CD4-positive, alpha-beta memory T cell (primary cell): ENCODE measurements at regions not wholly inside any gene's neighbourhood (a gene's known extent, or its start where the extent isn't known, plus 50 kb on each side); places are given as distances from the start of the nearest gene placed in this dataset.

ENCODE experiments used
- CTCF ChIA-PET: fragments of 350-600 bp; sonication (Branson Sonifier 250); formaldehyde crosslinking; loops from one replicate; lab custom pipeline; 2021; ENCODE audit warnings: inconsistent platforms; ENCODE audit not compliant: partially characterized antibody; lab: Charles Lee
- POLR2A ChIA-PET: fragments of 350-600 bp; sonication (Branson Sonifier 250); formaldehyde crosslinking; loops from one replicate; lab custom pipeline; 2021; ENCODE audit not compliant: partially characterized antibody; lab: Charles Lee
- DNase-seq, 5 donors: peaks; one replicate each; pipeline versions ENCODE4 v3.0.0 to v3.0.0-alpha.2; 2020 to 2022; ENCODE audit warnings: mixed read lengths in 1 of 5
- H3K27ac ChIP-seq: one replicate; pipeline ENCODE4 v1.7.0; 2013; ENCODE audit warnings: low read depth, low read length
- H3K27me3 ChIP-seq: 2 replicates; pipeline ENCODE4 v1.7.0; 2013; ENCODE audit warnings: mild to moderate bottlenecking, low read length, moderate library complexity; ENCODE audit not compliant: insufficient read depth
- H3K36me3 ChIP-seq: 2 replicates; pipeline ENCODE4 v1.7.0; 2013; ENCODE audit warnings: mild to moderate bottlenecking, low read length, moderate library complexity; ENCODE audit not compliant: insufficient read depth
- H3K4me1 ChIP-seq: 2 replicates; pipeline ENCODE4 v1.7.0; 2013; ENCODE audit warnings: mild to moderate bottlenecking, low read length, moderate library complexity; ENCODE audit not compliant: insufficient read depth
- H3K4me3 ChIP-seq, 2 donors: one replicate each; pipeline ENCODE4 v1.7.0; 2013; ENCODE audit warnings: low read length in 2 of 2, mild to moderate bottlenecking in 1 of 2
- H3K9me3 ChIP-seq, 2 donors: one replicate each; pipeline ENCODE4 v1.7.0; 2013; ENCODE audit warnings: low read length in 2 of 2, control low read depth in 1 of 2; ENCODE audit not compliant: control insufficient read depth in 1 of 2
- H3K27ac Mint-ChIP-seq, 7 donors: one replicate each; pipeline ENCODE4 v1.8.0; 2020 to 2021; ENCODE audit warnings: mixed read lengths in 7 of 7, mild to moderate bottlenecking in 6 of 7, inconsistent platforms in 3 of 7, moderate library complexity in 3 of 7
- H3K27me3 Mint-ChIP-seq, 2 donors: one replicate each; pipeline ENCODE4 v1.8.0; 2020 to 2021; ENCODE audit warnings: mixed read lengths in 2 of 2
- H3K36me3 Mint-ChIP-seq, 2 donors: one replicate each; pipeline ENCODE4 v1.8.0; 2020 to 2021; ENCODE audit warnings: mixed read lengths in 2 of 2, inconsistent platforms in 1 of 2, mild to moderate bottlenecking in 1 of 2
- H3K4me1 Mint-ChIP-seq, 4 donors: one replicate each; pipeline ENCODE4 v1.8.0; 2020 to 2021; ENCODE audit warnings: mixed read lengths in 4 of 4, mild to moderate bottlenecking in 1 of 4
- H3K4me3 Mint-ChIP-seq, 8 donors: one replicate each; pipeline ENCODE4 v1.8.0; 2020 to 2021; ENCODE audit warnings: mixed read lengths in 8 of 8, mild to moderate bottlenecking in 7 of 8, moderate library complexity in 6 of 8, inconsistent platforms in 3 of 8
- H3K9me3 Mint-ChIP-seq, 8 donors: one replicate each; pipeline ENCODE4 v1.8.0; 2020 to 2021; ENCODE audit warnings: mixed read lengths in 8 of 8, mild to moderate bottlenecking in 5 of 8, inconsistent platforms in 3 of 8, moderate library complexity in 1 of 8
- intact Hi-C: fragments of 100-400 bp; cut with micrococcal nuclease; formaldehyde crosslinking; loops from one replicate; pipeline ENCODE4 v1.15.1; 2023

DNA sequence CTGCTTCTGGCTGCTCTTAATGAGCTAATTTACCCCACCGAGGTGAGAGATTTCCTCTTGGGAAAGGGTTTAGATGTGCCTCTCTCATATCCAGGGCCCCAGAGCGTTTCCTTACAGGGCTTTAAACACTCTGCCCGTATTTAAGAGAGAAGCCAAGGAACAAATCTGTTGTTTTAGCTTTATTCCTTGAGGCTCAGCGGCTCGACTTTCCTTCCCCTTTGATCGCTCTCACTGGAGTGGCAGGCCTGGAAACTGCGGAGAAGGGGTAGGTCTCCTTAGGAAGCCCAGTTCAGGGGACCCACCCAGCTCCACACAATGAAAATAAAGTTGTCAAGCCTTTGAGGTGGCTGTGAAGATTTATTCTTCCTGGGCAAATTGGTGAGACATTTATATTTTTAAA, 132.0 kb upstream of the JAG1 start:
- Histone ChIP-seq H3K9me3 (no peaks in the 10 kb centered on the region), H3K27ac (no peak overlapping the region), H3K4me3 (no peak overlapping the region), H3K27me3 (no peaks in the 10 kb centered on the region), H3K4me1 (no peaks in the 10 kb centered on the region), H3K36me3 (no peaks in the 10 kb centered on the region)
- ChIA-PET CTCF (no interaction called here), POLR2A (no interaction called here)
- no peaks in the 10 kb centered on the region for H3K36me3 Mint-ChIP-seq
- no peak overlapping the region for H3K27ac Mint-ChIP-seq
- no peaks in the 10 kb centered on the region for H3K27me3 Mint-ChIP-seq
- intact Hi-C loops, result no loop called here
- H3K9me3 Mint-ChIP-seq, result peaks cover 0 to 7% (median 0%) of the 10 kb centered on the region in 8 donors
- no peak overlapping the region for H3K4me3 Mint-ChIP-seq
- DNase-seq, result no peak
- no peaks in the 10 kb centered on the region for H3K4me1 Mint-ChIP-seq

DNA sequence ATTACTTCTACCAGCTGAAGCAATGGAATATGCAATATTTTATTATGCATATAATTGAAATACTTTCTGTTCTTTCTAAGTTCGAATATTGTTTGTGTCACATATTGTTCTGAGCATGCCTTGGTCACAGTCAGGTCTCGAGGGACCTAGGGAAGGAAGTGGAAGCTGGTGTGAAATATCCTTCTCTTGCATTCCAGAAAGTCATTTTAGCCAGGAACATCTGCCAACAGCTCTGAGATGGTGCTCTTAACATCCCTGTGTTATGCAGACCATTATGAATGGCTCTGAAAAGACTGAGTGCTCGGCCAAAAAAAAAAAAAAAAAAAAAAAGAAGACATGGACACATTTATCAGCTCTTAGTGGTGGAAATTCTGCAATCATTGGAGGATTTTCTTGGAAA, 132.7 kb upstream of the JAG1 start:
- Mint-ChIP-seq H3K9me3 (peaks cover 0 to 7% (median 0%) of the 10 kb centered on the region in 8 donors), H3K27ac (no peak overlapping the region), H3K36me3 (no peaks in the 10 kb centered on the region), H3K4me1 (no peaks in the 10 kb centered on the region), H3K27me3 (no peaks in the 10 kb centered on the region), H3K4me3 (no peak overlapping the region)
- Histone ChIP-seq H3K4me3 (no peak overlapping the region), H3K4me1 (no peaks in the 10 kb centered on the region), H3K27ac (no peak overlapping the region), H3K27me3 (no peaks in the 10 kb centered on the region), H3K36me3 (no peaks in the 10 kb centered on the region), H3K9me3 (no peaks in the 10 kb centered on the region)
- ChIA-PET CTCF (no interaction called here), POLR2A (no interaction called here)
- intact Hi-C loops, result no loop called here
- DNase-seq, result no peak

DNA sequence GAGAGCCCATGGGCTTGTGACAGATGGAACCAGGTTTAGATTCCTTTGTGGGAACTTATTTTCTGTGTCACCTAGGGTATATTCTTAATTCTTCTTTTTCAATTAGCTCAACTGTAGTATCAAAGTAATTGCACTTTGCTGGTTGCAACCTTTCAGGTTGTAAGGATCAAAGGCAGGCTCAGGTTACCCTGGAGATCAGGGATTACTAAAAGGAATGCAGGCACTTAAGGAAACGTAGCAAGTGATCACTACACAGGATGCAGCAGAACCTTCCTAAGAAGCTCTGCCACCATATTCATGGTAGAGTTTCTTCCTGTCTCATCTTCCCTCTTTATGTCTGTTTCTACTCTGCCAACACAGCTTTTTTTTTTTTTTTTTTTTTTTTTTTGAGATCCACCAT, 133.2 kb upstream of the JAG1 start:
- intact Hi-C loops, result no loop called here
- no peak overlapping the region for H3K4me3 Mint-ChIP-seq
- ChIA-PET CTCF (no interaction called here), POLR2A (no interaction called here)
- H3K27ac ChIP-seq, result no peak overlapping the region
- H3K36me3 ChIP-seq, result no peaks in the 10 kb centered on the region
- no peak for DNase-seq
- no peaks in the 10 kb centered on the region for H3K9me3 ChIP-seq
- no peaks in the 10 kb centered on the region for H3K4me1 Mint-ChIP-seq
- no peaks in the 10 kb centered on the region for H3K36me3 Mint-ChIP-seq
- H3K27ac Mint-ChIP-seq, result no peak overlapping the region
- no peaks in the 10 kb centered on the region for H3K27me3 Mint-ChIP-seq
- H3K4me1 ChIP-seq, result no peaks in the 10 kb centered on the region
- peaks cover 0 to 7% (median 0%) of the 10 kb centered on the region in 8 donors for H3K9me3 Mint-ChIP-seq
- no peaks in the 10 kb centered on the region for H3K27me3 ChIP-seq
- no peak overlapping the region for H3K4me3 ChIP-seq

DNA sequence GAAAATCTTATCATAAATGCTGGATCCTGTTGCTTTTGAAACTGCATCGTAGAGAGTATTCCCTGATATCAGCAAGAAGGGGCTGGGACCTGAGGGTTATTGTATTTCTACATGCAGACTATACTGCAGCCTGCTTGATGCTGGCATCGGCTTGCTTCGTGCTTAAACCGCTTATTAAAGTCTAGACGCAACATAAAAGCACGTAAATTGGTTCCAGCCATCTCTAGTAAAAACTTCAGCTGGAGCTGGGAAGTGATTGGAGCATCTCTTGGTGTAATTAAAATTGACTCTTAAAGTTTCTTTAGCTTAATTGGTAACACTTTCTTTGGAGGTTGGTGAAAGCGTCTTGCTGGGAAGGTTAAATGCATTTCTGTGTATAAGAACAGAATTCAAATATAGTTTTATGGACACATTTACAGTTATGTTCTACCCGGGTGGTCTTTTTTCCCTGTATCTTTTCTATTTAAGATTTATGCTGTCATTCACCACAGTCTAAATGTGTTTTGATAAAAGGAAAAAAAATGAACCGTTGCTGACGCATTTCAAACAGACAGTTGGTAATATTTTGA, 139.0 kb upstream of the JAG1 start:
- Mint-ChIP-seq H3K9me3 (peaks cover 0 to 8% (median 0%) of the 10 kb centered on the region in 8 donors), H3K4me1 (no peaks in the 10 kb centered on the region), H3K4me3 (no peak overlapping the region), H3K27me3 (peaks cover 0 to 1% of the 10 kb centered on the region in 2 donors), H3K27ac (no peak overlapping the region), H3K36me3 (no peaks in the 10 kb centered on the region)
- intact Hi-C loops, result no loop called here
- CTCF ChIA-PET, result no interaction called here
- H3K27ac ChIP-seq, result no peak overlapping the region
- H3K4me1 ChIP-seq, result no peaks in the 10 kb centered on the region
- H3K36me3 ChIP-seq, result no peaks in the 10 kb centered on the region
- no peak overlapping the region for H3K4me3 ChIP-seq
- DNase-seq, result no peak
- POLR2A ChIA-PET, result no interaction called here
- no peaks in the 10 kb centered on the region for H3K27me3 ChIP-seq
- H3K9me3 ChIP-seq, result no peaks in the 10 kb centered on the region

DNA sequence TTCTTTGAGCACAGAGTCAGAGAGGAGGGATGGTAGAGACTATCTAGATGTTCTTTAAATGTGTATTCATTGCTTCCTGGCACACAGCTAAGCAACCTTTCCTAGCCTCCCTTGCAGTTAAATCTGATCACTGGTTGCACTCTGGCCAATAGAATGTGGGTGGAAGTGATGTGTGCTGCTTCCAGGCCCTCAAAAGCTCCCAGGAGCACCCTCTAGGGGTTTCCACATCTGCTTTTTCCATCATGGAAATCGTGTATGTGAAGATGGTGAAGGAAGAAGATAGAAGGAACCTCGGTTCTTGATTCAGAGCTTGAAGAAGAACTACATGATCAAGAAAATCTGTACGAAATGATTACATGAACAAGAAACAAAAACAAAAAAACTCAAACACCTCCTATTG, 149.8 kb upstream of the JAG1 start:
- H3K36me3 Mint-ChIP-seq, result peaks cover 0 to 4% of the 10 kb centered on the region in 2 donors
- H3K27ac Mint-ChIP-seq, result no peak overlapping the region

GRCh38 chr20:10824750-10825500, 151.1 kb upstream of the JAG1 start:
- intact Hi-C loops, result no loop called here
- POLR2A ChIA-PET, result no interaction called here
- Mint-ChIP-seq H3K4me3 (no peak overlapping the region), H3K9me3 (peaks cover 0 to 12% (median 0%) of the 10 kb centered on the region in 8 donors), H3K27me3 (peaks cover 0 to 3% of the 10 kb centered on the region in 2 donors), H3K4me1 (no peaks in the 10 kb centered on the region), H3K27ac (no peak overlapping the region), H3K36me3 (peaks cover 0 to 4% of the 10 kb centered on the region in 2 donors)
- Histone ChIP-seq H3K4me3 (no peak overlapping the region), H3K27me3 (no peaks in the 10 kb centered on the region), H3K9me3 (no peaks in the 10 kb centered on the region), H3K4me1 (no peaks in the 10 kb centered on the region), H3K36me3 (no peaks in the 10 kb centered on the region), H3K27ac (no peak overlapping the region)
- no peak for DNase-seq
- CTCF ChIA-PET, result no interaction called here

More for the DNA sequence above, 149.8 kb upstream of the JAG1 start:
- Histone ChIP-seq H3K36me3 (no peaks in the 10 kb centered on the region), H3K4me3 (no peak overlapping the region), H3K4me1 (no peaks in the 10 kb centered on the region), H3K9me3 (no peaks in the 10 kb centered on the region), H3K27me3 (no peaks in the 10 kb centered on the region), H3K27ac (no peak overlapping the region)
- Mint-ChIP-seq H3K9me3 (peaks cover 0 to 12% (median 0%) of the 10 kb centered on the region in 8 donors), H3K4me1 (no peaks in the 10 kb centered on the region), H3K27me3 (peaks cover 0 to 3% of the 10 kb centered on the region in 2 donors), H3K4me3 (no peak overlapping the region)
- DNase-seq, result no peak
- POLR2A ChIA-PET, result no interaction called here
- CTCF ChIA-PET, result no interaction called here
- intact Hi-C loops, result no loop called here

- DNase-seq, result no peak
- no peaks in the 10 kb centered on the region for H3K4me1 Mint-ChIP-seq
- no peak overlapping the region for H3K27ac Mint-ChIP-seq
- H3K27me3 Mint-ChIP-seq, result peaks cover 0 to 3% of the 10 kb centered on the region in 2 donors
- no peaks in the 10 kb centered on the region for H3K36me3 Mint-ChIP-seq
- H3K4me3 ChIP-seq, result no peak overlapping the region
- CTCF ChIA-PET, result no interaction called here
- no peaks in the 10 kb centered on the region for H3K36me3 ChIP-seq
- peaks cover 0 to 10% (median 0%) of the 10 kb centered on the region in 8 donors for H3K9me3 Mint-ChIP-seq
- no peak overlapping the region for H3K4me3 Mint-ChIP-seq
- H3K4me1 ChIP-seq, result no peaks in the 10 kb centered on the region
- no peak overlapping the region for H3K27ac ChIP-seq
- no peaks in the 10 kb centered on the region for H3K27me3 ChIP-seq
- intact Hi-C loops, result no loop called here
- POLR2A ChIA-PET, result no interaction called here
- no peaks in the 10 kb centered on the region for H3K9me3 ChIP-seq
These were observed 152.3 kb upstream of the JAG1 start for GRCh38 chr20:10826111-10826510.
